HG03280 (cell line): ENCODE measurements at regions not wholly inside any gene's neighbourhood (a gene's known extent, or its start where the extent isn't known, plus 50 kb on each side); places are given as distances from the start of the nearest gene placed in this dataset.
"Not testable (repeated sequence)": the region's sequence is repeated elsewhere in the genome, so short reads cannot be mapped to it uniquely, and the experiment has no call there.

Source experiments
- ATAC-seq: cut with Tn5 transposase; IDR thresholded peaks from one replicate; pipeline ENCODE4 v1.9.1; 2021; ENCODE audit warnings: mild to moderate bottlenecking, moderate library complexity; ENCODE audit not compliant: unreplicated experiment

DNA sequence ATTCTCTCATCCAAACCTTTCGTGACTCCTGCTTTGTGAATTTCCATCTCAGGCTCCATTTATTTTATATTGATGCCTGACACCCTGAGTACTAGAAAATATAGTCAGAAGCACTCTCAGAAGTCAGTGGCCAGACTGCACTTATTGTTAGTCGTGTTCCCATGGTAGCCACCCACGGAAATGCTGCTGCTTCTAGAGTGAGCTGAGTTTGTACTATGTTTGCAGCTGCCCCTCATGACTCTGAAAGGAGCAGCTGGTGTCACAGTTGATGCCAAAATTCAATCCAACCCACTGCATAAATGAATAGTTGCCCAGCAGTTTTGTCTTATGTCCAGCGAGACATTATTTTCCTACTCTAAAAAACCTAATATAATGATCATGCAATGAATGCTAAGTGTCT, 265.2 kb upstream of the SPHKAP start:
- ATAC-seq, result peak; percentile 62

DNA sequence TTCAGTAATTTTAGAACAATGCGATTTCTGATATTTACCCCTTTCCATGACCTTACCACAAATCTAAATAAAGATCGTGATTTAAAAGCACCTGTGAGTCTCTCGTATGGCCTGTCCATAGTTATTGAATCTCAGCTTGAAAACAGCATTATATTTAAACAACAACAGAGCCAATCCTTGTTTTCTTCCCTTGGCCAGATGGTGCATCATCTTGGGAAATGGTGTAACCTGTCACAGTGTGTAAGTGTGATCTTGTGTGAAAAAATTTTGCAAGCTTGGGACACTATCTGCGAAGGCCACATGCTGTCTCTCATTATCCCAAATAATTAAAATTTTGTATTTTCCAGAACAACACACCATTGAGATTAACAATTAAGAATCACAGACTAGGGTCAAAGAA, 262.7 kb upstream of the SPHKAP start:
- ATAC-seq, result no peak

DNA sequence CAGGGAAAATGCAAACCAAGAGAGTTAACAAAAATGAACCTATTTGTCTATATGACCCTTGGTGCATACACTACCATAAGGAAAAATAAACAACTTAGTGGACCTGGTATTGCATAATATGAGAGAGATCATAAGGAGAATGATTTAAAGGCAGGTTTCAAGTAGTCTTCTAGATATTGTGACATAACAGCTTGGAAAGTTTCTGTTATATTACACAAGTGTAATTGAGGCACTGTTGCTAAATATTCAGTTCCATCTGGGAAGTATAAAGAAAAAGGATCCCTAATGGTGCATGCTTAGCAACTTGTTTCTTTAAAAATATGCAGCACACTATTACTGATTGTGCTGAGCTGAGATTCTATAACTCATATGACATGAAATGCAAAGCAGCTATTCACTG, 252.2 kb upstream of the SPHKAP start:
- ATAC-seq, result no peak

GRCh38 chr2:228432116-228432515, 250.6 kb upstream of the SPHKAP start:
- no peak for ATAC-seq

DNA sequence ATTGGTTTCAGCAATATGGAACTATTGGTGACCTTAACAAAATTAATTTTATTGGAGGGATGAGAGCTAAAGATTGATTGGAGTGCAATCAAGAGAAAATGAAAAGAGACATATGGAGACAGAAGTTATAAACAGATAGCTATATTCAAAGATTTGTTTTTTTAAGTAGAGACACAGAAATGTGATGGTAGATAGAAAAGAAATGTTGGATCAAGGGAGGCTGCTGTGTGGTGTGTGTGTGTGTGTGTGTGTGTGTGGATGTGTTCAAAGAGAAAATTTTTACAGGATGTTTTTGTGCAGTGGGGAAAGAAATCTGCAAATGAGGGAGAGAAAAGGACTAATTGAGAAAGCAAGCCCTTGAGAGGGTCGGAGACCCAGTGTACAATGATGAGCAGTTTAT, 249.5 kb upstream of the SPHKAP start:
- no peak for ATAC-seq

GRCh38 chr2:228426502-228427216, 245.2 kb upstream of the SPHKAP start:
- ATAC-seq, result no peak

- ATAC-seq, result not testable (repeated sequence)
These were observed 244.0 kb upstream of the SPHKAP start for GRCh38 chr2:228425411-228426060.

DNA sequence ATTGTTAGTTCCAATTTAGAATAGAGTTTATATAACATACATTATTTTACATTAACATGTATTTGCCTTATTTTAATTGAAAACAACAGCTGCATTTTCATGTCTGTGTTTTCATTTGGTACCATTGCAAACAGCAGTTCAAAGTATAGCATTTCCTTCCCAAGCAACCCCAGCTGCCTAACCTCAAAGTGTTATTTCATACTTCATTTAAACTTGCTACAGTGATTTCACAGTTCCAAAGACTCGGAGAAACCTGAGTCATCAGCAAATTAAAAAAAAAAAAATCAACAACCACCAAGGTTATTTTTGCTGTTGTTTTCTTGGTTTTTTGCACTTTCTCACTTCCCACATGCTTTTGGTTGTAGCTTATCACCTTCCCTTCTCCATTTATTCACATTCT, 236.5 kb upstream of the SPHKAP start:
- ATAC-seq, result no peak

DNA sequence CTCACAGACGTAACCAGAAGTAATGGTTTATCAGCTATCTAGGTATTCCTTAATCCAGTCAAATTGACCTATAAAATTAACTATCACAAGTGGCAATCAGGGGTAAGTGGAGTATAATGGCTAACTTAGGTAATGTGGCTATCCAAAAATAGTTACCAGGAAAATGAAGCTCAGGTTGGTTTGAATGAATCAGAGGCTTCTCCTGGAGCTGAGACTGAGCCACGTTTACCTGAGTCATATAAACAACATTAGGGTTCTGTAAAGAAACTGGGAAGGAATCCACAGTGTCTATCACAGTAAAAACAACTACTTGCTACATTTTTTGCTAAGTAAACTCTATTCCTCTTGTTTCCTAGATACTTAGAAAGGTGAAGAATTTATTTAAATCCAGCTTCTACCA, 236.0 kb upstream of the SPHKAP start:
- ATAC-seq, result no peak

DNA sequence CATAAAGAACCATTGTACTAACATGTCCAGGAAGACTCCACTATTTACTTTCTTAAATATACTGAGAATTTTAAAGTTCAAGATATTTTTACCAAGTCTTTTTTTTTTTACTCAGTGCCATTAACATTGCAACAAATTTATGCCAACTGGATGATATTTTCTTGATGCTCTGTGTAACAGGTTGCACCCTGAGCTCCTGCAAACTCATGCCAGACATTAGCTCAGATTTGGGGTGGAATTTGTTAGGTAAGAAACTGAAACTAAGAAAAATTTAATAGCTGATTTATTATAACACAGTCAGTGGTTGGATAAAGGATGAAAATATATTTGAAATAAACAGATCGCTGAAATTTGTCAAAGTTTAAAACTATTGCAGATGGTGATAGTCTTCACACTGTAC, 228.6 kb upstream of the SPHKAP start:
- no peak for ATAC-seq

DNA sequence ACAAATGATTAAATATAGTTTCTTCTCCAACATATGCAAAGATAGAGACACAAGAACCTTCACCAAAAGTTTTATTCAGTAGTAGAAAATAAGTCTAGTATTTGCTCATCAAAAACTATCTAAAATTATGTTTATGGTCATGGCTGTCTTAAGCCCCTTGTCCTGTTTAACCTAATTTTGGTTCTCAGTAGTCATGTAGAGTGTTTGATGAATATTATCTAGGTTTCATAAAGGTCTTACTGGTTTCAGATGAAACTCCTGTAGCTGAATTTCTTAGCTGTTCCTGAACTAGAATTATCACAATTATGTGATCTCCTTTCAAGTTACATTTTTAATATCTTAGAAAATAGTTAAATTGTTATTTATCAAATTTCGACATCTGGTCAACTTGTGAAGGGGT, 228.0 kb upstream of the SPHKAP start:
- no peak for ATAC-seq

DNA sequence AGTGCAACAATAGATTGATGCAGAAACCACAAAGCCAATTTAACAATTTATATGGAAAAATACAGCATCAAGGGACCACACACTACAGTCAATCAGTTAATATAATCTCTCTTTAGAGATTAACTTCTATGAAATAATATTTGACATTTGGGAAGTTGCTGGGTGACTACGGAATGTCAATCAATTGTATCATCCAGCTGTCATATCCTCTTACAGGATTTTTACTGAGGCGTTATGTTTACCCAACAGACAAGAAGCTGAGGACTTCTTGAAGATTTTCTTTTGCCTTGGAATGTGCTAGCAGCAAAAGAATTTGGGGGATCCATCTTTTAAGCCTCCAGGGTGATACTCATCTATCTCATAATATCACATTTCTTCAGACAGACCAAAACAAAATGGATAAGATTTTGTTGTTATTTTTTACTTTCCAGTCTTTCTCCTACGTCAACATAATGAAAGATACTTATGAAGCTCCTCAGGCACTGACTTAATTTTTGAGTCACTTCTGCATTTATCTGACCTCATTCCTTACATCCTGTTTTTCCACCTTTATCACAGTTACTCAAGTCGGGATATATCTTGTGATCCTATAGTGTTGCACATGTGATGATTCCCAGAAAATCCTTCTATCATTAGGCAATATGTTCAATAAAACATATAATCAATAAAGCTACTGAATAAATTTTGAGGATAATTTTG, 227.2 kb upstream of the SPHKAP start:
- no peak for ATAC-seq

DNA sequence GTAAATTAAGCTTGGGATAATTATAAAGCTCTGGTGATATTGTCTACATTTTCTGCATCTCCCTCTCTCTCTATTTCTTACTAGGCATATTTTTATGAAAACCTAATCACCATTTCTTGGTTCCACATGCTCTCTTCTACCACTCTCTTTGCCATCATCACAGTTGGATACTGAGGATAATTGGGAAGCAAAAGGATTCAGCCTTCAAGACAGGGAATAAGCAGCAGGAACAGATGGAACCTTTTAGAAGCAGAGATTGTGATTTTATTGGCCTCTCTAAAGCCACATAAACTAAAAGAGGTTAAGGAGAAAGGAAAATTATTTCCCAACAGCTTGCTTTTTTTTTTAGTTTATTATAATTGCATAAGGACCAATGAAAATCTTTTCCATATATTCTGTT, 226.3 kb upstream of the SPHKAP start:
- no peak for ATAC-seq

- ATAC-seq, result peak; percentile 80
These were observed 219.8 kb upstream of the SPHKAP start for GRCh38 chr2:228401065-228401912.

DNA sequence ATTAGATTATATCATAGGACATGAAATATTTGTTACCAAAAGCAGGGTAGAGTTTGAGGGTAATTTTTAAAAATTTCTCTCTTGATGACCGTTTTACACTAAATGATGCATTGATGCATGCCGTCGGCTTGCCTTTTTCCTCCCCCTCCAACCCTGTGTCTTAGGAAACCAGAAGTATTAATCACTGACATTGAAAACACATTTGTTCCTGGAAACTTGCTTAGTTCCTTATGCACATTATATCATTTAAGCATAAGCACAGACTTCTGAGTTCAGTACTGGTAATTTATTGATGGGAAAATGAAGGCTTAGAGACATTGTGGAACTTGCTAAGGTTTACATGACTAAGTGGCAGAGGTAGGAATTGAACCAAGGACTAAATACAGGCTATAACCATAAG, 206.3 kb upstream of the SPHKAP start:
- no peak for ATAC-seq

DNA sequence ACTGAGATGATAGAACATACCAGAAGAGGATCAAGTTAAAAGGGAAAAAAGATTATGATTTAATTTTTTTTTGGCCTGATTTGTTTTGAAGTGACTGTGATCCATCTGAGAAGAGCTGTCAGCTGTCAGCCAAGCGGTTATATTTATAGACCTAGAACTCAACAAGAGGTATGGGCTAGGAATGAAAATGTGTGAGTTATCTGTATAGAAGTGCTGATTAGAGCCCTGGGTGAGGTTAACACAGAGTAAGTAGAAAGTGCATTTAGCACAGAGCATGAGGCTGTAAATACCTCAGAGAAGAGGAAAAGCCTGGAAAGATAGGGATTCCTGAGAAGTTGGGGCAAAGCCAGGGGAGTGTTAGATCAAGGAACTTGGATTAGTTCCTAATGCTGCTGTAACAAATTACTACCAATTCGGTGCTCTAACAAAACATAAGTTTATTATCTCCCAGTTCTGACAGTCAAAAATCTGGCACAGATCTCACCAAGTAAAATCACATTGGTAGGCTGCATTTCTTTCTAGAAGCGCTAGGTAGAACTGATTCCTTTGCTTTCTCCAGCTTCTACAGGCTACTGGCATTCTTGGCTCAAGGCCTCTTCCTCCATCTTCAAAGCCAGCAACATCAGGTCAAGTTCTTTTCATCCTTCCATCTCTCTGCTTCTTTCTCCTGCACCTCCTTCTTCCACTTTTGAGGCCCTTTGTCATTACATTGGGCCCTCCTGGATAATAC, 197.4 kb upstream of the SPHKAP start:
- ATAC-seq, result no peak

DNA sequence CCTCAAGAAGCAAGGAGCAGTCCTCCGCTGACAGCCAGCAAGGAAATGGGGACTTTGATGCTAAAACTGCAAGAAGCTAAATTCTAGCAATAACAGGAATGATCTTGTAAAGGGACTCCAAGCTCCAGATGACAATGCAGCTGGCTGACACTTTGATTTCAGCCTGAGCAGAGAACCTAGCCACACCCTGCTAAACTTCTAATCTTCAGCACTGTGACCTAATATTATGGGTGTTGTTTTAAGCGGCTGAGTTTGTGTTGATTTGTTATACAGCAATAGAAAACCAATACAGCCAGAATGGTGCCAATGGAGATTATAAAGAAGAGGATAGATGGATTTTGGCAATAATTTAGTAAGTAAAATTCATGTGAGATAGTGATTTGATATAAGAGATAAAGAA, 196.7 kb upstream of the SPHKAP start:
- ATAC-seq, result no peak

DNA sequence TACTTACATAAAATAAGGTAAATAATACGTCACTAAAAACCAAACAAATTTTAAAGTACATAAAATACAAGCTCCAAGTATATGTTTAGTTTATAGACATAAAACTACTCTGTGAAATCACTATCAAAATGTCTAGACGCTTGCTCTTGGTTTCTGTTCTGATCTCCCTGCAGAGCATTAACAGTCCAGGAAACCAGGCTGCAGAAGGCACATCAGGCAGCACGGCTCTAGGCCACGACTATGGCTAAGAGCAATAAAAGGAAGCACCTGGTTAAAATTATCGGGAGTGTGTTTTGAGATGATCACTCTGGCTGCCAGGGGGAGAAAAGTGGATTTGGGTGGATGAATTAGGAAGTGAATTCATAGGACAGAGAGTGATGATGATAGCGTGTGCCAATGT, 196.0 kb upstream of the SPHKAP start:
- no peak for ATAC-seq

DNA sequence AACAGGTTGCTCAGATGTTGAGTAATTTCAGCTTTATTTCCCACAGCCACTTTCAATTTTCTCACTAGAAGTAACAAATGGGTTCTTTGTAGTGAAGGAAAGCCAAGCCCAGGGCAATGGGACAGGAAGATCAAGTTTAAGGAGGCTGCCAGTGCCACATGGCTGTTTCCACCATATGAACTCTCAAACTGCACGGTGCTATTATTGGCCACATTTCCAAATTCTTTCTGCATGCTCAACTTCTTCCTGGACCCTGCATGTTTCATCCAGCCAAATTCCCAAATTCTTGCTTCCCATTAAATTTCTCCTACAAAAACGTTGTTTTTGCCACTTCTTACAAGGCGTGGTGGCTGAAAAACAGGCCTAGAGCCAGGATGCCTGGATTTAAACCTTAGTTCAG, 193.3 kb upstream of the SPHKAP start:
- no peak for ATAC-seq

- ATAC-seq, result no peak
These were observed 191.7 kb upstream of the SPHKAP start for GRCh38 chr2:228373191-228373590.

DNA sequence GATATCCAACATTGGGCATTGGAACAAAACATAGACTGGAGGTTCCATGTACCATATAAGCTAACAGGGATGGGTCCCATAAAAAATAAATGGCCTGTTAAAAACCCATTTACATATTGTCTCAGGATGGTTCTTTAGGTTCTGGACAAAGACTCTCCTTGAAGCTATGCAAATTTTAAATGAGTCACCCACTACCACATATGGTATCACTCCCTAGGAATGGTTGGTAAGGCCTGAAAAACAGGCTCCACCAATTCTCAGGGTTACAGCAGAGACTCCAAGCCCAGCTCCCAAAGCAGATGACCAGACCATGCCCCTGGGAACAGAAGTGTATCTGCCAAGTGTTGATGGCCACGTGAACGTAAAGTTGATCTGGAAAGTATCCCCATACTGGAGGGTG, 190.7 kb upstream of the SPHKAP start:
- ATAC-seq, result no peak
